Right cardiac atrium (tissue), 5 donors: ENCODE measurements at regions not wholly inside any gene's neighbourhood (a gene's known extent, or its start where the extent isn't known, plus 50 kb on each side); places are given as distances from the start of the nearest gene placed in this dataset.

Source experiments
- ATAC-seq, 2 donors: fragments of 200-7000 bp; cut with Tn5 transposase; one replicate each; pipeline versions ENCODE4 v1.8.0 to v1.9.1; 2020; ENCODE audit warnings: moderate library complexity in 2 of 2, mild to moderate bottlenecking in 1 of 2
- DNase-seq, 3 donors: peaks; one replicate each; pipeline ENCODE4 v3.0.0-alpha.2; 2020
- H3K27ac ChIP-seq: one replicate; pipeline ENCODE4 v1.5.1; 2013; ENCODE audit warnings: mild to moderate bottlenecking, low read length, control low read depth, moderate library complexity
- H3K27me3 ChIP-seq: one replicate; pipeline ENCODE4 v1.6.1; 2013; ENCODE audit not compliant: control insufficient read depth, insufficient read depth
- H3K4me1 ChIP-seq: one replicate; pipeline ENCODE4 v1.6.1; 2013; ENCODE audit warnings: low read length; ENCODE audit not compliant: control insufficient read depth, insufficient read depth
- H3K4me3 ChIP-seq: one replicate; pipeline ENCODE4 v1.5.1; 2013; ENCODE audit warnings: low read length, control low read depth
- H3K9me3 ChIP-seq: one replicate; pipeline ENCODE4 v1.6.1; 2013; ENCODE audit warnings: low read length; ENCODE audit not compliant: control insufficient read depth
- WGBS: extraction: QIAGEN DNeasy Blood & Tissue Kit; methylation state at CpG from one replicate; pipeline ENCODE4 v1.1.7; 2013; 5-methylcytosine and 5-hydroxymethylcytosine counted together
- intact Hi-C, 4 donors: fragments of 100-400 bp; cut with DNase I; formaldehyde crosslinking; loops; one replicate each; pipeline versions ENCODE4 v1.11.0 to v1.14.0; 2022 to 2023
- donor health status: healthy with polysubstance abuse.
- donor health status: DM: no; HTN: yes; CAD: no.
- donor health status: DM: no; HTN: no; CAD: no.
- donor health status: DM: no; HTN: yes; CAD: no; lungs with severe emphysema.
- donor health status: DM: yes; HTN: yes; CAD: no.

DNA sequence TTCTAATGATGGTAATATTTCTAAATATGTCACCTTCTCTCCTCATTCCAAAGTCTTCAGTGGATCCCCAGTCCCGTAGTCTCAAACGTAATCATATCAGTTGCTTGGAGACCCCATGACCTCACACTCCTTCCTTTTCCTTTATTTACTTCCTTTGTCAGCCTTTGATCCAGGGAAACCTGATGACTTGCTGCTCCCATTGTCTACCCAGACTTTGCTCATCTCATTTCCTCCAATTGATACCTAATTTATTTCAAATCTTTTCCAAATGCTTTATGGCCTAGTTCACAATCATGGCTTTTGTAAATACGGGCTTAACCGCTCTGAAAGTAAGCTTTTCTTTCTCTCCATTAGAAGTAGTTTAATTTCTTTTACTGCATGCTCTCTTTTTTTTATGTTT, 402.4 kb upstream of the CYRIA start:
- Histone ChIP-seq H3K4me1 (no peaks in the 10 kb centered on the region), H3K27me3 (no peaks in the 10 kb centered on the region), H3K4me3 (no peak overlapping the region), H3K27ac (no peak overlapping the region), H3K9me3 (no peaks in the 10 kb centered on the region)
- no peak for DNase-seq
- ATAC-seq, result no peak
- intact Hi-C loops, result no loop called here
- 58% methylated on average over 4 of the region's 4 CpGs for WGBS

DNA sequence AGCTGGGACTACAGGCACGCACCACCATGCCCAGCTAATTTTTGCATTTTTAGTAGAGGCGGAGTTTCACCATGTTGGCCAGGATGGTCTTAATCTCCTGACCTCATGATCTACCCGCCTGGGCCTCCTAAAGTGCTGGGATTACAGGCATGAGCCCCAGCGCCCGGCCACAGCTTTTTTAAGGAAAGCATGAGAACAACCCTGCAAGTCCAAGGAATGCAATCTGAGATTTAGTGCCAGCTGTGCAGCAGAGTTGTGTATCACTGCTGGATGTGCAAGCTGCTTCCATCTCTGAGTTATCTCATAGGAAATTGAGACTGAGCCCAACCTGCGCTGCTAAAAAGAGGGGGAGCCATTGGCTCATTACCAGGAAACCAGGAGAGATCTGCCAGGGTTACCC, 399.9 kb upstream of the CYRIA start:
- WGBS, result 73% methylated on average over 6 of the region's 6 CpGs

DNA sequence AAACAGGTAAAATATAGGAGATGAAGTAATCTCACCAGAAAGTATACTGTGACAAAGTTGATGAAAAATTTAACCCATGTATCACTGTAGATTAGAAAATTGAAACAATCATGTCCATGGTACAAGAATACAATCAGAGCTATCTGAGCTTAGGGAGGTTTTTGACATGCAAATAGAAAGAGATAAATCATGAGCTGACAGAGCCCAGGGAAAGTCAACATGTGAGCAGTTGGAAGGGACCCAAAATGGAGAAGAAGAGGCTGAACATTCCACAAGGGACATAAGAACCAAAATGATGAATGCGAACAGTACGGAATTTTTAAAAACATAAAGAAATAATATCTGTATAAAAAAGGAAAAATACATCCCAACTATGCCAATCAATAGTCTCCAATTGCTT, 395.4 kb upstream of the CYRIA start:
- no peaks in the 10 kb centered on the region for H3K9me3 ChIP-seq
- H3K27ac ChIP-seq, result no peak overlapping the region
- over 99% methylated on average over 2 of the region's 2 CpGs for WGBS
- no peak overlapping the region for H3K4me3 ChIP-seq
- no peak for DNase-seq
- intact Hi-C loops, result no loop called here
- no peak for ATAC-seq
- no peaks in the 10 kb centered on the region for H3K4me1 ChIP-seq
- no peaks in the 10 kb centered on the region for H3K27me3 ChIP-seq

More for the DNA sequence above, 399.9 kb upstream of the CYRIA start:
- Histone ChIP-seq H3K27me3 (no peaks in the 10 kb centered on the region), H3K4me3 (no peak overlapping the region), H3K4me1 (no peaks in the 10 kb centered on the region), H3K9me3 (no peaks in the 10 kb centered on the region), H3K27ac (no peak overlapping the region)
- ATAC-seq (no peak), DNase-seq (no peak)
- intact Hi-C loops, result no loop called here

DNA sequence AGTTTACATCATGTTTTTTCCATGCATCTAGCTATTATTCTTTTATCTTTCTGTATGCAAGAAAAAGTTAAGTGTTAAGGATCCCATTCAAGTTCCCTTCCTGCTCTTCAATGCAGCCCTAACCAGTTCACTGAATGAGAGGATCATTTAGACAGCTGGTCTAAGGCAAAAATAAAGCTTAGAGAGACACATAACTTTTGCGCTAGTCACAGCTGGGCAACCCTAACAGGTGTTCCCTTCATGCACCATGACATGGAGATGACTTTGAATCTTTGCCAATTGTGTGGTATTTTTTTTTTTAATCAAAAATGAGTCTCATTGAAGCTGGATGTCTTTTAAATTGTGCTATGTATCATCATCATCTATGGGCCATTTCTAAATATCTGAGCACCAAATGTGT, 393.8 kb upstream of the CYRIA start:
- intact Hi-C loops, result no loop called here
- no peaks in the 10 kb centered on the region for H3K4me1 ChIP-seq
- no peak overlapping the region for H3K27ac ChIP-seq
- H3K9me3 ChIP-seq, result no peaks in the 10 kb centered on the region
- no peak for DNase-seq
- WGBS, result 45% methylated on average over 1 of the region's 1 CpG
- H3K4me3 ChIP-seq, result no peak overlapping the region
- no peaks in the 10 kb centered on the region for H3K27me3 ChIP-seq
- ATAC-seq, result no peak

DNA sequence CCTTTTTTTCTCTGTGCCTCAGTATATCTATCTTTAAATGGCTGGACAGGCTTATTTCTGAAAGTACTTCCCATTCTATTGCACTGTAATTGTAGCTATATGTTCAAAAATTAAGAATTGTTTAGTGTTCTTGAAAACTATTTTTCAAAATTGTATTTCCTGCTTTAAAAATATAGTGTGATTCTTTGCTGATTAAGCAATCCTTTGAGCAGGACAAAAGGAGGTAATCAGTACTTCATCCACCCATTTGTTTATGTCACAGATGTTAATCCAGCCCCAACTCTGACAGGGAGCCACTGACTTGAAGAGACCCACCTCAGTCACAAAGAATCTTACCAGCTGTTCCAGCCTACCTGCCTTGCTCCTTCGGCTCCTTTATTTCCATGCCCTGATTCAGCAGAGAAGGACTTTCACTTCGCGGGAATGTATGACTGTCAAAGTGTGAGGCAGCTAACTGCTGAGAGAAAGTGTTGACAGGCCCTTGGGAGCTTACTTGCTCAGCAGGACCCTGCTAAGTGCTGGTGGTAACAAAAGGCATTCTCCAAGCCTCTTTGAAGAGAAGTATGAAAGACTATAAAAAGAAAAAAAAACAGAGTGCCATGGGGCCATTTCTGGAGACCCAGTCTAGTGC, 393.3 kb upstream of the CYRIA start:
- WGBS, result 26% methylated on average over 3 of the region's 3 CpGs
- intact Hi-C loops, result no loop called here
- no peak overlapping the region for H3K4me3 ChIP-seq
- ATAC-seq (peak in 1 of 2 donors; percentile 37), DNase-seq (no peak)
- H3K9me3 ChIP-seq, result no peaks in the 10 kb centered on the region
- no peaks in the 10 kb centered on the region for H3K4me1 ChIP-seq
- no peaks in the 10 kb centered on the region for H3K27me3 ChIP-seq
- no peak overlapping the region for H3K27ac ChIP-seq

DNA sequence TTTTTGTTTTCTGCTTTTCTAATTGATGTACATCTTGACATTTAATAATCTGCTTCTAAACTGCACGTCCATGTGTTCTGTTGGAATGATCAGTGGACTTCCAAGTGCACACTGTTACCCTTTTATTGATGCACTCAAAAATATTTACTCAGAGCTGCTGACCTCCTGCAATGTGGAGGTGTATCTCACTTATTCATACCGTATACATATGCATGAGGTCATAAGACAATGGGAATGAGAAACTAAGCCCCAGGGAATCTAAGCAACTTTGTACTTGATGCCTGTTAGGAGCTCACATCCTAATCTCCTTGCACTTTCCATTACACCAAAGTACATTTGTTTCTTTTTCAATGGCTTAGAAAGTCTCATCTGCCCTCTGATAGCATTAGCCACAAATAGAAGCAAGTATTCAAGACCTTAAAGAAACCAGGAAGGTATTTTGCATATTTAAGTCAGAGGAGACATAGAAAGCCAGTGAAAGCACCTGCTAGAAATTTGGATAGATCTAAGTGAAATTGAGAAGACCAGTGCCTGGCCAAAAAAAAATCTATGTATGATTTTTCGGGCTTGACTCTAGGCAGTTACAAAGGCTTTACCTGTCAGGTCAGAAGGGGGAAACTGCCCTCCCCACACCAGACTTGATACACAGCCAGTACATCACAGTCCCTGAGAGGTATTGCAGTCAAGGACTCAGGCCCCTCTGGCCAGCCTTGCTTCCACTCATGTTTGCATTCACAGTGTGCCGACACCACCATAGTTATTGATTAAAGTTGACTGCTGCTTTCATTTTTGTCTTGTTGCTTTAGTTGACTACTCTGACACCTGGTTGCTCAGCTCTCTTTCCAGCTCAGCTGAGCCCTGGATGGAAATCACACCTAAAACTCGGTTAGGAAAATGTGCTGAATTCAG, 391.7 kb upstream of the CYRIA start:
- H3K4me3 ChIP-seq, result no peak overlapping the region
- H3K4me1 ChIP-seq, result no peaks in the 10 kb centered on the region
- no peak for DNase-seq
- ATAC-seq, result no peak
- H3K27me3 ChIP-seq, result no peaks in the 10 kb centered on the region
- intact Hi-C loops, result no loop called here
- H3K27ac ChIP-seq, result no peak overlapping the region
- H3K9me3 ChIP-seq, result no peaks in the 10 kb centered on the region
- WGBS, result 67% methylated on average over 5 of the region's 5 CpGs

DNA sequence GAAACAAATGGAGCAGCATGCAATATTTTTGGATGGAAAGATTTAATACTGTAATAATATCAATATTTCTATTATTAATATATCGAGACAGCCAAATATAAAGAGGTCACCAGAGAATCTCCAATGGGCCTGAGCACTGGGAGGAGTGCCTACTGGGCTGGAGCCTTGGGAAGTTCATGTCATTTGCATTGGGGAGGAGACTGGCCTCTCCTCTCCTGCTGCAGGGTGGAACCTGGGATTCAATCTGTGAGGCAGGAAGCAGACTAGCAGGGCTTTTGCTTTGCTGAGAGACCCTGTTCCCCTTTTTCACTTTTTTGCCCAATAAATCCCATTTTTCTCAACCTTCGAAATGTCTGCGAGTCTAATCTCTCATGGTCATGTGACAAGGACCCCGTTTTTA, 390.6 kb upstream of the CYRIA start:
- DNase-seq (no peak), ATAC-seq (no peak)
- intact Hi-C loops, result no loop called here
- Histone ChIP-seq H3K9me3 (no peaks in the 10 kb centered on the region), H3K4me1 (no peaks in the 10 kb centered on the region), H3K4me3 (no peak overlapping the region), H3K27ac (no peak overlapping the region), H3K27me3 (no peaks in the 10 kb centered on the region)
- 88% methylated on average over 4 of the region's 4 CpGs for WGBS

DNA sequence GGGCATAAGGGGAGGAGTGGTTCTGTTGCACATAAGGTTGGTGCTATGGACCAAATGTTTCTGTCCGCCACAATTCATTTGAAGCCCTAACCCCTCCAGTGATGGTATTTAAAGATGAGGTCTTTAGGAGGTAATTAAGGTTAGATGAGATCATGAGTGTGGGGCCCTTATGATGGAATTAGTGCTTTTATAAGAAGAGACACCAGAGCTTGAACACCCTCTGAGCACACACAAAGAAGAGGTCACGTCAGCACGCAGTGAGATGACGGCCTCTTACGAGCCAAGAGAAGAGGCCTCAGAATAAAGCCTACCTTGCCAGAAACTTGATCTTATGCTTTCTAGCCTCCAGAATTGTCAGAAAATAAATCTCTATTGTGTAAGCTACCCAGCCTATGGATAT, 386.4 kb upstream of the CYRIA start:
- intact Hi-C loops, result no loop called here

DNA sequence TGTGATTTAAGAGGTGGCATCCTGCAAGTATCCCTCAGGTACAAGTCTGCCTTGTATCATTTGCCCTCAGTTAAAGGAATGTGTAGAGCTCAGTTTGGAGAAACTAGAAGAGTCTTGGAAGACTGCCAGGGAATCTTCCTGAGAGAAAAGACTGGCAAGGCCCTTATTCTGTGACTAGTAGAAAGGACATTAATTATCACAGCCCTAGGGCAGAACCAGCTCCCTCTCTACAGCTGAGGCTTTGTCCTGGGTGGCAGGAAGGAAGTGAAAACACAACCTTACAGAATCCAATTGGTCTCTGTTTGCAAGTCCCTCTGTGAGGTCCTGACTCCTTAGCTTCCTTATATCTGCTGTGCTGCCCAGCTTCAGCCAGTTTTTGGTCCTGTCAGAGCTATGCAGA, 385.9 kb upstream of the CYRIA start:
- Histone ChIP-seq H3K4me1 (no peaks in the 10 kb centered on the region), H3K27me3 (no peaks in the 10 kb centered on the region), H3K27ac (no peak overlapping the region), H3K4me3 (no peak overlapping the region), H3K9me3 (no peaks in the 10 kb centered on the region)
- intact Hi-C loops, result no loop called here
- DNase-seq, result no peak
- no peak for ATAC-seq

More for the DNA sequence above, 386.4 kb upstream of the CYRIA start:
- Histone ChIP-seq H3K9me3 (no peaks in the 10 kb centered on the region), H3K4me3 (no peak overlapping the region), H3K27me3 (no peaks in the 10 kb centered on the region), H3K27ac (no peak overlapping the region), H3K4me1 (no peaks in the 10 kb centered on the region)
- WGBS, result 94% methylated on average over 5 of the region's 5 CpGs
- ATAC-seq, result no peak
- DNase-seq, result no peak

DNA sequence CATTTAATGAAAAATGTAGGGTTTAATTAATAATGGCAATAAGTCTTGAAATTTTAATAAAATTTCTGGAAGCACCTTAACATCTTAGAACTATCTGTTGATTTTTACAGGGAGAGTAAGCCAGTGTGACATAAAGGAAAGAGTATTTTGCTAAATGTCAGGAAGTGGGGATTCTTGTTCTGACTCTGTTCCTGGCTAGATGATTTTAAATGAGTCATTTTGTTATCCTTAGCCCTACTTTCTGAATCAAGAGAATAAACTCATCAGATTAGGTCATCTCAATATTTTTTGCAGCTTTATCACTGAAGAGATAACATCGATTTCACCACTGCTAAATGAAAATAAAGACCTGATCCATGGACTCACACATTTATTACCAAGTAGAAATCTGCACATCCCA, 377.5 kb upstream of the CYRIA start:
- no peak for DNase-seq
- no peaks in the 10 kb centered on the region for H3K4me1 ChIP-seq
- intact Hi-C loops, result no loop called here
- H3K9me3 ChIP-seq, result no peaks in the 10 kb centered on the region
- ATAC-seq, result no peak
- no peaks in the 10 kb centered on the region for H3K27me3 ChIP-seq
- no peak overlapping the region for H3K27ac ChIP-seq
- H3K4me3 ChIP-seq, result no peak overlapping the region
- 42% methylated on average over 1 of the region's 1 CpG for WGBS

DNA sequence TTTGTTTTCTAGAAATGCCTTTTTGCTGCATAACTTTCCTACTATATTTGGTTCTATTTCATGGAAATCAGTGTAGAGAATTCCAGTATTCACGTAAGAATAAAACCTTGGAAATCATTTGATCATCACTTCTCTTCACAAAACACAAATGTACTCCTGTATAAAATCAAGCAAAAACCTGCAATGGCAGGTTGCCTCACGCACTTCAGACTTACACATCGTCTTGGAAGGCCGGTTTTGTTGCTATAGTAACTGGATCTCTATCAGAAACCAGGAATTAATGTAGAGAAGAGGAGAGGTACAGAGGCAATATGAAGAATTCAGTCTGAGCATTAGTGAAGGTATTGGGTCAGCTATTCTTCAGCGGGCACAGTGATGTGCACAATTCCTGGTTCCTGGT, 370.7 kb upstream of the CYRIA start:
- H3K9me3 ChIP-seq, result no peaks in the 10 kb centered on the region
- H3K27me3 ChIP-seq, result no peaks in the 10 kb centered on the region
- no peak overlapping the region for H3K4me3 ChIP-seq
- intact Hi-C loops, result no loop called here
- ATAC-seq (no peak), DNase-seq (no peak)
- WGBS, result 86% methylated on average over 5 of the region's 5 CpGs
- no peak overlapping the region for H3K27ac ChIP-seq
- H3K4me1 ChIP-seq, result no peaks in the 10 kb centered on the region
